ENCODE measurements at regions not wholly inside any gene's neighbourhood (a gene's known extent, or its start where the extent isn't known, plus 50 kb on each side); places are given as distances from the start of the nearest gene placed in this dataset.

DNA sequence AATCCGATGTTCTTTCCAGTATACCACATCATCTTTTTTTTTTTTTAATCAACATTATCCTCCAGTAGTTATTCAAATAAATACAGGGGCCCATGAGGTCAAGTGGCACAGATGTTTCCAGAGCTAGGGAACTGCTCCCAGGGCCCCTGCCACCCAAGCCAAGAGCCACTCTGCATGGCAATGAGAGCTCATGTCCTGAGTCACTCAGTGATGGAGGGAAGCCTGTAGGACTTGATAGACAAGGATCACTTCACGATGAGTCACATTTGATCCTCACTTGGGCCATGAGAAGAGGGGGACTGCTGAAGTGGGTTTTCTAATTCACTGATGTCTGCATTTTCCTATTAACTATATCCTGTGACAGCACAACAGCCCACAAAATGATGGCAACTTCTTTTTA, 127.0 kb upstream of the PKDCC start:
- TF ChIP-seq POLR2AphosphoS5 (IDR thresholded peaks at IDR 0.05; ENCODE audit: low read depth, low read length) (no peak), POLR2A (IDR thresholded peaks at IDR 0.05; ENCODE audit: low read depth, low read length) (no peak), SPI1 (IDR thresholded peaks at IDR 0.05; ENCODE audit: low read depth, low read length) (no peak), TAF1 (IDR thresholded peaks at IDR 0.05; ENCODE audit: low read depth, low read length) (no peak)
